ENCODE measurements at regions not wholly inside any gene's neighbourhood (a gene's known extent, or its start where the extent isn't known, plus 50 kb on each side); places are given as distances from the start of the nearest gene placed in this dataset.
"Not testable (repeated sequence)": the region's sequence is repeated elsewhere in the genome, so short reads cannot be mapped to it uniquely, and the experiment has no call there.

- CTCF ChIA-PET: interaction anchor here (0.9 to 8.2 kb wide), 4 partner anchors 155 to 184 kb away, joined by 3 to 122 read pairs (median 4); no protein-coding TSS in a partner anchor
- Mint-ChIP-seq H3K9me3 (no peaks in the 10 kb centered on the region), H3K4me1 (no peaks in the 10 kb centered on the region), H3K4me3 (no peak overlapping the region), H3K27ac (no peak overlapping the region), H3K27me3 (peaks cover 31% of the 10 kb centered on the region), H3K36me3 (no peaks in the 10 kb centered on the region)
- no peak for DNase-seq
Observed at GRCh38 chr1:9459816-9460407, 79.4 kb upstream of the SLC25A33 start.

- no peaks in the 10 kb centered on the region for H3K4me1 Mint-ChIP-seq
- no peaks in the 10 kb centered on the region for H3K9me3 Mint-ChIP-seq
- H3K27ac Mint-ChIP-seq: no peak overlapping the region
- no peak overlapping the region for H3K4me3 Mint-ChIP-seq
- CTCF ChIA-PET: no interaction called here
- no peaks in the 10 kb centered on the region for H3K36me3 Mint-ChIP-seq
- peaks cover 48% of the 10 kb centered on the region for H3K27me3 Mint-ChIP-seq
- no peak for DNase-seq
Observed at GRCh38 chr1:9465640-9466039, 73.6 kb upstream of the SLC25A33 start.

DNA sequence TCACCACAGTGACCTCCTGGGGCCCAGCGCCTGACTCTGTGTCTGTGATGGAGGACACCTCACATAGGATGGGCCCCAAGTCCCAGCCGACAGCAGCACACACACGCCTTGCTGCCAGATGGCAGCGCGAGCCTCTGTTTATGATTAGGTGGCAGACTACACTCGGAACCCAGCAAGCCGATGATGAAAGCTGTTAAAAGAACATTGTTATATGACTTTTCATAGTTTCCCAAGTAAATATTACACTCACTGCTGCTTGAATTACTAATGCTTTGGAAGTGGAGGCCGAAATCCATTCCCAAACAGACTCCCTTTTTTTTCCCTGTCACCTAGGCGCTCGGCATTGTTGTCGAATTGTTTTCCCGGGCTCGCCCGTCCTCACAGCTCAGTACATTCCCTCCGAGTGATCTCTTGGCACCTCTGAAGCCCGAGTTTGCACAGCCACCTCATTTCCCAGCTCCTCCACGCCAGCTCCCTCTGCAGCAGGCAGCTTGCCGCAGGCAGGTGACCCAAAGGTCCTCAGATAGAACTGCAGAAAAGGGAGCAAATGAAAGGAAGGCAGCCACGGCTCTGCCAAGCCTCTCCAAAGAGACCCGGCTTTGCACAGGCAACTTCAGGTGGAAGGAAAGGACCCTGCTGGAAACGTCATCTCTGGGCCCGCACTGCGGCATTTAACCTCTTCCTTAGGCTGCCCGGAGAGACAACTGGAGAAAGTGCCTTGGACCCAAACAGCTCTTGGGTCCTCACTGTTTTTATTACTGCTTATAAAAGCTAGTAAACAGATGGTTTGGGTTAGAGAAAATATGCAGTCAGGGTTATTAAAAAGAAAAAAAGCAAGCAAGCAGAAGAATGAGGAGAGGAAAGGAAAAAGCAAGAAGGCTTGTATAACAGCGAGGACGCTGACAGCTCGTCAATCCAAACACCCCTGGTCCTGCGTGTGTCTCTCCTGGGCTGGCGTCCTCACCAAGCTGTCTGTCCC is 72.2 kb upstream of the SLC25A33 start:
- DNase-seq: no peak
- Mint-ChIP-seq H3K27ac (no peak overlapping the region), H3K27me3 (peaks cover 53% of the 10 kb centered on the region), H3K4me1 (no peaks in the 10 kb centered on the region), H3K36me3 (no peaks in the 10 kb centered on the region), H3K4me3 (no peak overlapping the region), H3K9me3 (no peaks in the 10 kb centered on the region)
- CTCF ChIA-PET: interaction anchor here (0.6 to 1.5 kb wide), 3 partner anchors 11 to 24 kb away, joined by 3 to 6 read pairs (median 3); no protein-coding TSS in a partner anchor

DNA sequence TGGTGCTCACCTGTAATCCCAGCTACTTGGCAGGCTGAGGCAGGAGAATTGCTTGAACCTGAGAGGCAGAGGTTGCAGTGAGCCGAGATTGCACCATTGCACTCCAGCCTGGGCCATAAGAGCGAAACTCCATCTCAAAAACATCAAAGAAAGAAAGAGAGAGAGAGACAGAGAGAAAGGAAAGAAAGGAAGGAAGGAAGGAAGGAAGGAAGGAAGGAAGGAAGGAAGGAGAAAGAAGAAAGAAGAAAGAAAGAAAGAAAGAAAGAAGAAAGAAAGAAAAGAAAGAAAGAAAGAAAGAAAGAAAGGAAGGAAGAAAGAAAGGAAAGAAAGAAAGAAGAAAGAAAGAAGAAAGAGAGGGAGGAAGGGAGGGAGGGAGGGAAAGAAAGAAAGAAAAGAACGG is 69.4 kb upstream of the SLC25A33 start:
- H3K27ac Mint-ChIP-seq, DNase-seq, H3K4me1 Mint-ChIP-seq, H3K36me3 Mint-ChIP-seq, H3K4me3 Mint-ChIP-seq, CTCF ChIA-PET, H3K9me3 Mint-ChIP-seq: not testable (repeated sequence)
- peaks cover 65% of the 10 kb centered on the region for H3K27me3 Mint-ChIP-seq

- Mint-ChIP-seq H3K4me1 (no peaks in the 10 kb centered on the region), H3K27ac (no peak overlapping the region), H3K27me3 (peaks cover 65% of the 10 kb centered on the region), H3K4me3 (no peak overlapping the region), H3K9me3 (no peaks in the 10 kb centered on the region), H3K36me3 (no peaks in the 10 kb centered on the region)
- CTCF ChIA-PET: interaction anchor here (1.0 kb wide), 1 partner anchor 19 kb away, joined by 4 read pairs; no protein-coding TSS in a partner anchor
- no peak for DNase-seq
Observed at GRCh38 chr1:9471679-9472078, 67.6 kb upstream of the SLC25A33 start.

DNA sequence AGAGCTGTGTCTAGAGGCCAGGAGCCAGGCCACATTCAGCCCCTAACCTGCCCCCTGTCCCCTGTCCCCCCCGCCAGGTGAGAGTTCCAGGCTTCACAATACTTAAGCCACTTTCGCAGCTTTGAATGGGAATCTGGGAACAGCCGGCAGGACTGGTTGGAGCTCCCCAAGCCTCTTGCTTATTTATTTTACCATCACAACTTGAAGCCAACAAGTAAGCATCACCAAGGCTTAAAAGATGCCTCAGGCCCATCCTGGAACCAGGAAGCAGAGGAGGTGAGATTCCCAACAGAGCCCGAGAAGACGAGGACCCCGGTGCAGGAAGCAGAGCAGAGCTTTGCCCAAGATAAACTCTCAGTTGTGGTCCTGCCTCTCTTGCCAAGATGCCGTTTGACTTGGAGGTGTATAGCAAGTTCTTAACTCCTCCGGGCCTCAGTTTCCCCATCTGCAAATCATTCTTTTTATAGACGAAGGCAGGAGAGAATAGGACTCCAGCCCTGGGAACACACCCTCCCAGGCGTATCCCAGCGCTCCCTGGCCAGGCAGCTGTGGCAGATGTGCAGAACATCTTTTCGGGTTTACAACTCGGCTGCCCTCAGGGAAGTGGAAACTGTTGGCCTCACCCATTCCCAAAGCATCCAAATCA is 66.8 kb upstream of the SLC25A33 start:
- CTCF ChIA-PET: interaction anchor here (1.0 kb wide), 1 partner anchor 18 kb away, joined by 4 read pairs; no protein-coding TSS in a partner anchor
- no peak overlapping the region for H3K27ac Mint-ChIP-seq

DNA sequence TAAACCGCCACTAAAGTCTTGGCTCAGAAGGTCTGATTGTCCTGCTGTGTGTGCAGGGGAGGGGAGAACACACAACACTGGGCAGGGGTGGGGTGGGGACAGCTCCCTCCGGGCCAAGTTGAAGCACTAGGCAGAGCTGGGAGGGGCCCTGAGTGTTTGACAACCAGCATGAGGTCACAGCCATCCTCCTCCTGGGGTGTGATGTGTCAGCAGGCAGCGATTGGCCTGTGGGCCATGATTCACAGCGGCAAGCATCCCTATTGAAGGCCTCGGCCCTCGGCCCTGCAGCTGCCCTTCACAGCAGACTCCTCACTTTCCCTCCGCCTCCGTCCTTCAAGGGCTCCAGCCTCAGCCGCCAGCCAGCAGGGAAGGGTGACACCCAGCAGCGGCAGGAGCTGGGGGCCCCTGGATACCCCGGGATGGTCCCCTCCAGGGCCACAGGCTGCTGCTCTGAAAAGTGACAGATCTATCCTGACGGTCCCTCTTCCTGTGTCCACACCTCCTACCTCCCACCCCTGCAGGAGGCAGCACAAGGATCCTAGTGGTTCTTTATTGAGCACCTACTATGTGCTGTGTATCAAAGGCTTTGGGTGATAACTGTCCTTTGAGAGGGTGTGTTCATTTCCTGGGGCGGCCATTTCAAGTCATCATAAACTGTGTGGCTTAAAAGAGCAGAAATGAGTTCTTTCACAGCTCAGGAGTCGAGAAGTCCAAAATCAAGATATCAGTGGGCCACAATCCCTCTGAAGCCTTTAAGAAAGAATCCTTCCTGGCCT is 66.0 kb upstream of the SLC25A33 start:
- CTCF ChIA-PET: no interaction called here
- Mint-ChIP-seq H3K4me3 (no peak overlapping the region), H3K27me3 (peaks cover 53% of the 10 kb centered on the region), H3K4me1 (no peaks in the 10 kb centered on the region), H3K27ac (no peak overlapping the region), H3K9me3 (no peaks in the 10 kb centered on the region), H3K36me3 (no peaks in the 10 kb centered on the region)
- no peak for DNase-seq

More for the DNA sequence above, 66.8 kb upstream of the SLC25A33 start:
- Mint-ChIP-seq H3K27me3 (peaks cover 60% of the 10 kb centered on the region), H3K4me1 (no peaks in the 10 kb centered on the region), H3K4me3 (no peak overlapping the region), H3K9me3 (no peaks in the 10 kb centered on the region), H3K36me3 (no peaks in the 10 kb centered on the region)
- no peak for DNase-seq

- Mint-ChIP-seq H3K9me3 (no peaks in the 10 kb centered on the region), H3K27ac (no peak overlapping the region), H3K36me3 (no peaks in the 10 kb centered on the region), H3K4me3 (no peak overlapping the region), H3K27me3 (peaks cover 48% of the 10 kb centered on the region), H3K4me1 (no peaks in the 10 kb centered on the region)
- CTCF ChIA-PET: interaction anchor here (1.6 kb wide), 1 partner anchor 19 kb away, joined by 5 read pairs; no protein-coding TSS in a partner anchor
- no peak for DNase-seq
Observed at GRCh38 chr1:9475061-9475627, 64.1 kb upstream of the SLC25A33 start.

DNA sequence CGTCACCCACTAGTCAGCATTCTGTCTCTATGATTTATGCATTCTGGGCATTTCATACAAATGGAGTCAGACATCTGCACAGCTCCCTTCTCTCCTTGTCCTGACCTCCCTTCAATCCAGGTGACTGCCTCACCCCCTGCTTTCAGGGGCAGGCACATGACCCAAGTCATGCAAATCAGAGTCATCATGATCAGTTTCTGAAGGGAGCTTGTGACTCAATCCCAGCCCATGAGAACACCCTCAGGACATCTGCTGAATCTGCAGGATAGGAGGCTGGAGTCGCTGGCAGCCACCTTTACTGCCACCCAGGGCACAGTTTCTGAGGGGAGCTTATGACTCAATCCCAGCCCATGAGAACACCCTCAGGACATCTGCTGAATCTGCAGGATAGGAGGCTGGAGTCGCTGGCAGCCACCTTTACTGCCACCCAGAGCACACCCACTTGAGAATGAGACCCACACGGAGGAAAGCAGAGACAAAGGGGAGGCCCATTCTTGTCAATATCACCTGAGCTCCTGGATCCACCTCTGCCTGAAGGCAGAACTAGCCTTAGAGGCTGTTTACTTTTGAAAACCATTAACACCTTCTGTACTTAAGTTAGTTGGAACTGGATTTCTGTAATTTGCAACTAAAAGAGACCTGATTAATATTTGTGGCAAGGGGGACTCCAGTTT is 62.3 kb upstream of the SLC25A33 start:
- H3K36me3 Mint-ChIP-seq: no peaks in the 10 kb centered on the region
- no peak overlapping the region for H3K27ac Mint-ChIP-seq
- no peak overlapping the region for H3K4me3 Mint-ChIP-seq
- no peak for DNase-seq
- no peaks in the 10 kb centered on the region for H3K9me3 Mint-ChIP-seq
- H3K27me3 Mint-ChIP-seq: peaks cover 45% of the 10 kb centered on the region
- no peaks in the 10 kb centered on the region for H3K4me1 Mint-ChIP-seq
- CTCF ChIA-PET: interaction anchor here (1.1 kb wide), 1 partner anchor 207 kb away, joined by 3 read pairs; no protein-coding TSS in a partner anchor

DNA sequence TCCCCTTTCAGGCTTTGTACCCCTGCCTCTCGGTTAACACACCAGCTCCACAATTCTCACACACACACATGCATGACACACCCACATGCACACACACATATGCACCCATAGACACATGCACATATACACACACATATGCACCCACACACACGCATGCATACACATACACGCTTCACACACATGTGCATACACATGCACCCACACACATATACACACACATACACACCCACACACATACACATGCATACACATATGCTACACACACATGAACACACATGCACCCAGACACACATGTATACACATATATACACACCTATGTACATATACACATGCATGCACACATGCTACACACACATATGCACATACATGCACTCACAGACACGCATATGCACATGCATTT is 61.7 kb upstream of the SLC25A33 start:
- no peak for DNase-seq
- H3K4me3 Mint-ChIP-seq: no peak overlapping the region
- no peaks in the 10 kb centered on the region for H3K9me3 Mint-ChIP-seq
- CTCF ChIA-PET: no interaction called here
- peaks cover 41% of the 10 kb centered on the region for H3K27me3 Mint-ChIP-seq
- H3K27ac Mint-ChIP-seq: no peak overlapping the region
- no peaks in the 10 kb centered on the region for H3K36me3 Mint-ChIP-seq
- no peaks in the 10 kb centered on the region for H3K4me1 Mint-ChIP-seq

GRCh38 chr1:9478021-9478420 is 61.2 kb upstream of the SLC25A33 start:
- no peaks in the 10 kb centered on the region for H3K4me1 Mint-ChIP-seq
- H3K27me3 Mint-ChIP-seq: peaks cover 42% of the 10 kb centered on the region
- no peak overlapping the region for H3K4me3 Mint-ChIP-seq
- DNase-seq: no peak
- CTCF ChIA-PET: no interaction called here
- H3K9me3 Mint-ChIP-seq: no peaks in the 10 kb centered on the region
- no peak overlapping the region for H3K27ac Mint-ChIP-seq
- H3K36me3 Mint-ChIP-seq: no peaks in the 10 kb centered on the region

- H3K9me3 Mint-ChIP-seq: no peaks in the 10 kb centered on the region
- H3K36me3 Mint-ChIP-seq: no peaks in the 10 kb centered on the region
- CTCF ChIA-PET: no interaction called here
- peaks cover 32% of the 10 kb centered on the region for H3K27me3 Mint-ChIP-seq
- no peaks in the 10 kb centered on the region for H3K4me1 Mint-ChIP-seq
- no peak overlapping the region for H3K4me3 Mint-ChIP-seq
- H3K27ac Mint-ChIP-seq: no peak overlapping the region
- DNase-seq: no peak
Observed at GRCh38 chr1:9481048-9481447, 58.2 kb upstream of the SLC25A33 start.

DNA sequence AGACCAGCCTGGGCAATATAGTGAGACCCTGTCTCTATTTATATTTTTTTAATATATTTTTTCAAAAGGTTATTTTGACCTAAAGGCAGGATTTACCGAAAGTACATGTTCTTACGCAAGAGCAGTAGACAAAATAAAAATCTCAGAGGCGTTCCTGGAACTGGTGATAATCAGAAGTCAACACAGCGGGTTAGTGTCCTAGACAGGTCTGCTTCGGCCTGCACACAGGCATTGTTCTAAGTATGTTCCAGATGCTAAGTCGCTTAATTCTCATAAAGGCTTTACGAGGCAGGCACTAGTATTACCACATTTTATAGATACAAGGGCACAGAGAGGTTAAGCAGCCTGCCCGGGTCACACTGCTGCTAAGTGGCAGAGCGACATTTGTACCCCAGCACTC is 56.9 kb upstream of the SLC25A33 start:
- peaks cover 37% of the 10 kb centered on the region for H3K27me3 Mint-ChIP-seq
- no peaks in the 10 kb centered on the region for H3K4me1 Mint-ChIP-seq
- CTCF ChIA-PET: no interaction called here
- H3K36me3 Mint-ChIP-seq: no peaks in the 10 kb centered on the region
- H3K4me3 Mint-ChIP-seq: no peak overlapping the region
- no peak overlapping the region for H3K27ac Mint-ChIP-seq
- DNase-seq: no peak
- no peaks in the 10 kb centered on the region for H3K9me3 Mint-ChIP-seq

Data from activated naive CD4-positive, alpha-beta T cell treated with anti-CD3 and anti-CD28 coated beads, Interleukin-2, amount 10 ng/mL, durations not matched to agents 7 days and 5 days (primary cell).